GM12878 (cell line): ENCODE measurements at regions not wholly inside any gene's neighbourhood (a gene's known extent, or its start where the extent isn't known, plus 50 kb on each side); places are given as distances from the start of the nearest gene placed in this dataset.

Source experiments
- ATAC-seq: fragments of 200-7000 bp; cut with Tn5 transposase; 3 replicates; pipeline ENCODE4 v1.9.1; 2020; ENCODE audit warnings: mild to moderate bottlenecking, moderate library complexity
- BruUV-seq: library from RNA; stranded (reverse); fragments of 400-500 nt; replicated peaks from 2 replicates; lab custom pipeline; 2021; lab: Mats Ljungman, UMichigan
- CTCF ChIA-PET: fragments of 300-600 bp; sonication (Branson Sonifier 250); formaldehyde crosslinking; extraction: SDS; loops from one replicate; lab custom pipeline; 2021; ENCODE audit warnings: inconsistent platforms; lab: Yijun Ruan, JAX
- POLR2A ChIA-PET: fragments of 350-600 bp; formaldehyde crosslinking; extraction: SDS; loops from one replicate; lab custom pipeline; 2021; ENCODE audit warnings: inconsistent platforms; lab: Charles Lee
- RAD21 ChIA-PET: fragments of 300-600 bp; sonication (Branson Sonifier 250); formaldehyde crosslinking; loops from one replicate; lab custom pipeline; 2023; ENCODE audit warnings: antibody characterized with exemption; ENCODE audit not compliant: unreplicated experiment; lab: Charles Lee
- SMC1A ChIA-PET: fragments of 300-600 bp; sonication (Branson Sonifier 250); formaldehyde crosslinking; loops from one replicate; lab custom pipeline; 2023; ENCODE audit not compliant: unreplicated experiment, uncharacterized antibody; lab: Charles Lee
- DNase-seq: peaks from one replicate; pipeline ENCODE4 v3.0.0-alpha.2; 2011; ENCODE audit warnings: low read depth, low spot score
- FAIRE-seq: peaks from 3 replicates; lab custom pipeline; 2011; peaks lifted over from hg19 to GRCh38; lab: Jason Lieb, UNC
- H2AFZ ChIP-seq: 2 replicates; pipeline ENCODE4 v1.6.0; 2011; ENCODE audit warnings: low read depth, low read length, control low read depth; ENCODE audit not compliant: control insufficient read depth
- H3K27ac ChIP-seq: 2 replicates; pipeline ENCODE4 v1.5.1; 2011; ENCODE audit warnings: control low read depth; ENCODE audit not compliant: control insufficient read depth, insufficient read depth
- H3K27me3 ChIP-seq, 2 experiments: replicated peaks in 1 of 2; 2 replicates each; pipeline versions ENCODE4 v1.6.0 to v1.6.1; 2011; ENCODE audit warnings: low read length in 1 of 2; ENCODE audit not compliant: control insufficient read depth in 2 of 2, insufficient read depth in 2 of 2
- H3K36me3 ChIP-seq, 2 experiments: 2 replicates each; pipeline ENCODE4 v1.5.1; 2011; ENCODE audit warnings: low read length in 1 of 2; ENCODE audit not compliant: control insufficient read depth in 2 of 2, insufficient read depth in 2 of 2
- H3K4me1 ChIP-seq: 2 replicates; pipeline ENCODE4 v1.6.1; 2011; ENCODE audit warnings: mild to moderate bottlenecking, low read length, moderate library complexity, mixed read lengths; ENCODE audit not compliant: control insufficient read depth, insufficient read depth
- H3K4me2 ChIP-seq: 2 replicates; pipeline ENCODE4 v1.6.0; 2011; ENCODE audit warnings: control low read depth; ENCODE audit not compliant: control insufficient read depth, insufficient read depth
- H3K4me3 ChIP-seq: fragments of 200-600 bp; sonication (generic); 2 replicates; pipeline ENCODE4 v1.5.1; 2016
- H3K79me2 ChIP-seq: 2 replicates; pipeline ENCODE4 v1.6.0; 2011; ENCODE audit warnings: low read length; ENCODE audit not compliant: control insufficient read depth, insufficient read depth
- H3K9ac ChIP-seq: 2 replicates; pipeline ENCODE4 v1.8.0; 2011; ENCODE audit warnings: low read length, control low read depth, mixed read lengths; ENCODE audit not compliant: control insufficient read depth, insufficient read depth
- H3K9me3 ChIP-seq: replicated peaks from 3 replicates; pipeline ENCODE4 v1.5.1; 2011; ENCODE audit warnings: mild to moderate bottlenecking, low read length; ENCODE audit not compliant: control insufficient read depth, insufficient read depth
- H4K20me1 ChIP-seq: 2 replicates; pipeline ENCODE4 v1.6.0; 2011; ENCODE audit not compliant: control insufficient read depth, insufficient read depth
- ATF7 ChIP-seq: fragments of 450-650 bp; IDR thresholded peaks from 2 replicates; pipeline ENCODE4 v1.6.1; 2016; ENCODE audit warnings: low read depth, mild to moderate bottlenecking
- BACH1 ChIP-seq: fragments of 450-650 bp; IDR thresholded peaks from 2 replicates; pipeline ENCODE4 v1.6.1; 2017; ENCODE audit warnings: mild to moderate bottlenecking, borderline replicate concordance
- BMI1 ChIP-seq: fragments of 450-650 bp; IDR thresholded peaks from 2 replicates; pipeline ENCODE4 v1.6.1; 2016; ENCODE audit warnings: mild to moderate bottlenecking, moderate library complexity, borderline replicate concordance
- CBFB ChIP-seq: IDR thresholded peaks from 2 replicates; pipeline ENCODE4 v1.6.1; 2016; ENCODE audit warnings: antibody characterized with exemption, low read depth
- CHD1 ChIP-seq: IDR thresholded peaks from 2 replicates; pipeline ENCODE4 v1.6.1; 2012; ENCODE audit warnings: low read depth, low read length, improper control_type of control experiment
- CREB1 ChIP-seq: IDR thresholded peaks from 2 replicates; pipeline ENCODE4 v1.6.1; 2012; ENCODE audit warnings: low read depth, mild to moderate bottlenecking, inconsistent platforms
- E2F4 ChIP-seq: IDR thresholded peaks from 2 replicates; pipeline ENCODE4 v1.6.1; 2012; ENCODE audit warnings: low read depth, low read length, improper control_type of control experiment
- GABPA ChIP-seq: IDR thresholded peaks from 2 replicates; pipeline ENCODE4 v1.6.1; 2014; ENCODE audit warnings: antibody characterized with exemption, low read depth, mild to moderate bottlenecking, inconsistent platforms
- MAX ChIP-seq: IDR thresholded peaks from 2 replicates; pipeline ENCODE4 v1.6.1; 2012; ENCODE audit warnings: low read depth, low read length, improper control_type of control experiment
- MEF2A ChIP-seq: IDR thresholded peaks from 2 replicates; pipeline ENCODE4 v1.6.1; 2011; ENCODE audit warnings: low read depth, mild to moderate bottlenecking, low read length, moderate library complexity; ENCODE audit not compliant: insufficient read depth
- NFYB ChIP-seq: IDR thresholded peaks from 2 replicates; pipeline ENCODE4 v1.6.1; 2011; ENCODE audit warnings: low read depth, mild to moderate bottlenecking, low read length, improper control_type of control experiment, moderate library complexity; ENCODE audit not compliant: insufficient read depth
- POLR2AphosphoS5 ChIP-seq: IDR thresholded peaks from 2 replicates; pipeline ENCODE4 v1.6.1; 2011; ENCODE audit warnings: mild to moderate bottlenecking, low read length, inconsistent platforms
- RAD21 ChIP-seq: IDR thresholded peaks from 2 replicates; pipeline ENCODE4 v1.6.1; 2011; ENCODE audit warnings: mild to moderate bottlenecking, low read depth, low read length, moderate library complexity; ENCODE audit not compliant: insufficient read depth
- SMC3 ChIP-seq: IDR thresholded peaks from 2 replicates; pipeline ENCODE4 v1.6.1; 2011; ENCODE audit warnings: low read length, improper control_type of control experiment, borderline replicate concordance
- SUPT20H ChIP-seq: IDR thresholded peaks from 2 replicates; pipeline ENCODE4 v1.6.1; 2011; ENCODE audit warnings: low read depth, mild to moderate bottlenecking, low read length, moderate library complexity, borderline replicate concordance; ENCODE audit not compliant: control insufficient read depth
- YY1 ChIP-seq: IDR thresholded peaks from 2 replicates; pipeline ENCODE4 v1.6.1; 2011; ENCODE audit warnings: low read depth, mild to moderate bottlenecking, low read length
- WGBS: methylation state at CpG from one replicate; pipeline ENCODE4 v1.1.6; 2016; ENCODE audit warnings: low lambda C conversion rate; ENCODE audit not compliant: insufficient replicate concordance, insufficient coverage; ENCODE audit errors: missing lambda C conversion rate; 5-methylcytosine and 5-hydroxymethylcytosine counted together
- in situ Hi-C: fragments of 300-500 bp; cut with MboI; formaldehyde crosslinking; loops from 9 replicates; pipeline ENCODE4 v1.14.3; 2018; ENCODE audit warnings: mixed read lengths
- intact Hi-C: fragments of 100-400 bp; cut with micrococcal nuclease; formaldehyde crosslinking; loops from one replicate; pipeline ENCODE4 v1.14.2; 2022; ENCODE audit not compliant: unreplicated experiment
- TF ChIP-seq, protein P1 (sequence below), 3 experiments: IDR thresholded peaks in 2 of 3; conservative IDR thresholded peaks in 1 of 3; 2 replicates each; pipeline ENCODE4 v1.5.1; 2011; ENCODE audit warnings: low read depth in 3 of 3, low read length in 3 of 3, mild to moderate bottlenecking in 3 of 3, control low read depth in 2 of 3, moderate library complexity in 2 of 3, inconsistent platforms in 1 of 3, mixed read lengths in 1 of 3; ENCODE audit not compliant: control insufficient read depth in 2 of 3, insufficient read depth in 1 of 3; ENCODE audit errors: extremely low read depth in 1 of 3
- TF ChIP-seq, protein P2 (sequence below): IDR thresholded peaks from 2 replicates; pipeline ENCODE4 v1.6.1; 2011; ENCODE audit warnings: low read depth, low read length, improper control_type of control experiment, borderline replicate concordance

DNA sequence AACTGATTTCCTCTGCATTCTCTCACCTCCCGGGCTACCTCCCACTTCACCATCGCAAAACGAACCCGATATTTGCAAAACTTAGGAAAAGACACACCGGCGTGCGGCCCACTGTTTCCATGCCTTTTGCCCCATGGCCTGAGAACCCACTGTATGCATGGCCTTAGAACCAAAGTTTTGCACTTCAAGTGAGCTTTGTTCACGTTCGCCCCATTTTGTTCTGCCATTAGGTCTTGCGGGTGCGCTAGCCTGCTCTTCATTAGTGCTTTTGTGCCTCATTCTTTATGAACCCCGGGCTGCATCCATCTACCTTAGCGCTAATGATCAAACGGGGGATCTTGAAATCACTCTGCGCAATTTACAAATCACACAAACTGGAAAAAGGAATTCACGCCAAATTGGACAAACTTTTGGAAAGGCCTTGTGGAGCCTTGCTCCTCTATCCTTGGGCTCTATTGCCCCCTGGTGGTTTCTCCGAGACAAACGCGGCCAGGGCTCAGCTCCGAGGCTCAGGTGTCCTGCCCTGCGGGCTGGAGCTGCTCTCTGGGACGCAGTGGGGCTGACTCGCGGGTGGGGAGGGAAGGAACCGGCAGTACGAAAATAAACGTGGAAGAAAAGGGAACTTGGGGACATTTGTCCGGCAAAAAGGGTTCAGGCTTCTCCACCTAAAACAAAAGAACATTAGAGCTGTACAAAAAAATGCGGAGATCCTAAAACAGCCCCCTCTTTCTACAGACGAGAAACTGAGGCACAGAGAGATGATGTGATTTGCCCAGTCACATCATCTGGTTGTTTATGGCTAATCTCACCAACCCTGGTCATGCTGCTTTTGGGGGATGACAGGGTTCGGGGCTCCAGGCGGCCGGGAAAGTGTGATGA lies 300.4 kb upstream of the NFE2L3 start:
- FAIRE-seq (peak; percentile 74), ATAC-seq (peak; percentile 87), DNase-seq (no peak)
- intact Hi-C loops (loop anchor here (2.0 to 5.0 kb wide), 4 partner anchors 129 to 591 kb away; no protein-coding TSS in a partner anchor), in situ Hi-C loops (loop anchor here (5.0 kb wide), 1 partner anchor 589 kb away; no protein-coding TSS in a partner anchor)
- ChIA-PET POLR2A (no interaction called here), CTCF (interaction anchor here (0.6 to 4.1 kb wide), 26 partner anchors 10 to 593 kb away, joined by 3 to 30 read pairs (median 5); no protein-coding TSS in a partner anchor), SMC1A (interaction anchor here (0.8 to 1.2 kb wide), 7 partner anchors 11 to 592 kb away, joined by 3 to 4 read pairs (median 4); no protein-coding TSS in a partner anchor), RAD21 (interaction anchor here (0.6 to 1.2 kb wide), 7 partner anchors 100 to 592 kb away, joined by 3 to 7 read pairs (median 3); no protein-coding TSS in a partner anchor)
- Histone ChIP-seq H3K79me2 (no peaks in the 10 kb centered on the region), H3K9ac (no peak overlapping the region), H4K20me1 (no peaks in the 10 kb centered on the region), H3K4me2 (peak overlapping the region; percentile 57), H3K27me3 (peaks cover 8 to 22% of the 10 kb centered on the region in 2 experiments), H3K4me1 (peaks cover 4% of the 10 kb centered on the region; the same call in 1 of the 2 replicates), H2AFZ (no peak overlapping the region), H3K4me3 (no peak overlapping the region), H3K27ac (no peak overlapping the region), H3K9me3 (peaks cover 10% of the 10 kb centered on the region), H3K36me3 (no peaks in the 10 kb centered on the region)
- BruUV-seq = no TSS peak
- WGBS = 35% methylated on average over 31 of the region's 33 CpGs
- no peak for TF ChIP-seq BACH1
- TF ChIP-seq RAD21 = peak; percentile 82
- 0 out of 2 replicates have a peak, but pooled peaks have one; percentile 16 for TF ChIP-seq YY1
- TF ChIP-seq POLR2AphosphoS5 = no peak
- TF ChIP-seq CREB1 = no peak
- TF ChIP-seq NFYB = no peak
- no peak for TF ChIP-seq CBFB
- TF ChIP-seq E2F4 = no peak
- TF ChIP-seq BMI1 = no peak
- no peak for TF ChIP-seq CHD1
- no peak for TF ChIP-seq MEF2A
- no peak for TF ChIP-seq MAX
- TF ChIP-seq SMC3 = peak; percentile 50; the same call in 1 of the 2 replicates
- TF ChIP-seq, protein P1, sequence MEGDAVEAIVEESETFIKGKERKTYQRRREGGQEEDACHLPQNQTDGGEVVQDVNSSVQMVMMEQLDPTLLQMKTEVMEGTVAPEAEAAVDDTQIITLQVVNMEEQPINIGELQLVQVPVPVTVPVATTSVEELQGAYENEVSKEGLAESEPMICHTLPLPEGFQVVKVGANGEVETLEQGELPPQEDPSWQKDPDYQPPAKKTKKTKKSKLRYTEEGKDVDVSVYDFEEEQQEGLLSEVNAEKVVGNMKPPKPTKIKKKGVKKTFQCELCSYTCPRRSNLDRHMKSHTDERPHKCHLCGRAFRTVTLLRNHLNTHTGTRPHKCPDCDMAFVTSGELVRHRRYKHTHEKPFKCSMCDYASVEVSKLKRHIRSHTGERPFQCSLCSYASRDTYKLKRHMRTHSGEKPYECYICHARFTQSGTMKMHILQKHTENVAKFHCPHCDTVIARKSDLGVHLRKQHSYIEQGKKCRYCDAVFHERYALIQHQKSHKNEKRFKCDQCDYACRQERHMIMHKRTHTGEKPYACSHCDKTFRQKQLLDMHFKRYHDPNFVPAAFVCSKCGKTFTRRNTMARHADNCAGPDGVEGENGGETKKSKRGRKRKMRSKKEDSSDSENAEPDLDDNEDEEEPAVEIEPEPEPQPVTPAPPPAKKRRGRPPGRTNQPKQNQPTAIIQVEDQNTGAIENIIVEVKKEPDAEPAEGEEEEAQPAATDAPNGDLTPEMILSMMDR (IDR thresholded peaks at IDR 0.05 in 2 of 3, conservative IDR thresholded peaks at IDR 0.05 in 1 of 3; ENCODE audit: control insufficient read depth in 2 of 3, extremely low read depth in 1 of 3, insufficient read depth in 1 of 3, low read depth in 3 of 3, low read length in 3 of 3) = peak; percentile 82 to 87 (median 85)
- TF ChIP-seq SUPT20H = no peak
- TF ChIP-seq, protein P2, sequence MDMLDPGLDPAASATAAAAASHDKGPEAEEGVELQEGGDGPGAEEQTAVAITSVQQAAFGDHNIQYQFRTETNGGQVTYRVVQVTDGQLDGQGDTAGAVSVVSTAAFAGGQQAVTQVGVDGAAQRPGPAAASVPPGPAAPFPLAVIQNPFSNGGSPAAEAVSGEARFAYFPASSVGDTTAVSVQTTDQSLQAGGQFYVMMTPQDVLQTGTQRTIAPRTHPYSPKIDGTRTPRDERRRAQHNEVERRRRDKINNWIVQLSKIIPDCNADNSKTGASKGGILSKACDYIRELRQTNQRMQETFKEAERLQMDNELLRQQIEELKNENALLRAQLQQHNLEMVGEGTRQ = no peak
- TF ChIP-seq GABPA = no peak
- no peak for TF ChIP-seq ATF7
